VCaP (cell line): ENCODE measurements at regions not wholly inside any gene's neighbourhood (a gene's known extent, or its start where the extent isn't known, plus 50 kb on each side); places are given as distances from the start of the nearest gene placed in this dataset.
A peak's percentile ranks its signal among the peaks of the same experiment; 100 is the strongest.

Experiments
- H3K27ac ChIP-seq: fragments of 450-650 bp; 2 replicates; pipeline ENCODE4 v1.5.1; 2017
- TF ChIP-seq, protein P1 (sequence below): fragments of 450-650 bp; conservative IDR thresholded peaks from 2 replicates; pipeline ENCODE4 v1.5.1; 2017; ENCODE audit warnings: mild to moderate bottlenecking, moderate library complexity

DNA sequence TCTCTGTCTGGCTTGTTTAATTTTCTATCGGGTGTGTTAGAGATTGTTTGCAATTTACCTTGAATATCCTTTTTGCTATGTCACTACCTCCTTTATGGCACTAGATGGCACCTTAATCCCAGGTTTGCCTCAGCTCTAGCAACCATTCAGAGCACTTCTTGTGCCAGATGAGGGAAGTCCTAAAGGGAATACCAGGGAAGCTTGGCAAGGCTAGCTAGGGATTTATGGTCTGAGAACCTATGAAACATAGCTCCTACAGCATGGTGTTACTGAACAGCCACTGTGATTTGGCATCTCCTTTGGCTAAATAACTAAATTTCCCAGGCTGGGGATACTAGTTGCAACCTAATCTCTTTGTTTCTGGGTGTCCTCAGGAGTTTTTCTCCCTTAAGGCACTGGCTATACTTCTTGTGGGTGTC is 69.0 kb upstream of the VOPP1 start:
- TF ChIP-seq, protein P1, sequence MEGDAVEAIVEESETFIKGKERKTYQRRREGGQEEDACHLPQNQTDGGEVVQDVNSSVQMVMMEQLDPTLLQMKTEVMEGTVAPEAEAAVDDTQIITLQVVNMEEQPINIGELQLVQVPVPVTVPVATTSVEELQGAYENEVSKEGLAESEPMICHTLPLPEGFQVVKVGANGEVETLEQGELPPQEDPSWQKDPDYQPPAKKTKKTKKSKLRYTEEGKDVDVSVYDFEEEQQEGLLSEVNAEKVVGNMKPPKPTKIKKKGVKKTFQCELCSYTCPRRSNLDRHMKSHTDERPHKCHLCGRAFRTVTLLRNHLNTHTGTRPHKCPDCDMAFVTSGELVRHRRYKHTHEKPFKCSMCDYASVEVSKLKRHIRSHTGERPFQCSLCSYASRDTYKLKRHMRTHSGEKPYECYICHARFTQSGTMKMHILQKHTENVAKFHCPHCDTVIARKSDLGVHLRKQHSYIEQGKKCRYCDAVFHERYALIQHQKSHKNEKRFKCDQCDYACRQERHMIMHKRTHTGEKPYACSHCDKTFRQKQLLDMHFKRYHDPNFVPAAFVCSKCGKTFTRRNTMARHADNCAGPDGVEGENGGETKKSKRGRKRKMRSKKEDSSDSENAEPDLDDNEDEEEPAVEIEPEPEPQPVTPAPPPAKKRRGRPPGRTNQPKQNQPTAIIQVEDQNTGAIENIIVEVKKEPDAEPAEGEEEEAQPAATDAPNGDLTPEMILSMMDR = peak; percentile 88
- H3K27ac ChIP-seq = no peak overlapping the region

DNA sequence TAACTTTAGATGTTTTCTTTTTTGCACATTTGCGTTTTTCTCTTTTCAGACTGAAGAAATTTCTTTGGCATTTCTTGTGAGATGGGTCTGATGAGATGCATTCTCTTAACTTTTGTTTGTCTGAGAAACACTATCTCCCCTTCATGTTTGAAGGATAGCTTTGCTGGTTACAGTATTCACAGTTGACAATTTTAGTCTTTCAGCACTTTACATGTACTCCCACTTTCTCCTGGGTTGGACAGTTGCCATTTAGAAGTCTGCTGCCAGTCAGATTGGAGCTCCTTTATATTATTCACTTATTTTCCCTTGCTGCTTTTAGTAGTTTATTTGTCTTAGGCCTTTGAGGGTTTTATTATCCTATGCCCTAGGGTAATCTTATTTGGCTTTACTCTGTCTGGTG is 67.3 kb upstream of the VOPP1 start:
- TF ChIP-seq, protein P1 = no peak
- no peak overlapping the region for H3K27ac ChIP-seq

DNA sequence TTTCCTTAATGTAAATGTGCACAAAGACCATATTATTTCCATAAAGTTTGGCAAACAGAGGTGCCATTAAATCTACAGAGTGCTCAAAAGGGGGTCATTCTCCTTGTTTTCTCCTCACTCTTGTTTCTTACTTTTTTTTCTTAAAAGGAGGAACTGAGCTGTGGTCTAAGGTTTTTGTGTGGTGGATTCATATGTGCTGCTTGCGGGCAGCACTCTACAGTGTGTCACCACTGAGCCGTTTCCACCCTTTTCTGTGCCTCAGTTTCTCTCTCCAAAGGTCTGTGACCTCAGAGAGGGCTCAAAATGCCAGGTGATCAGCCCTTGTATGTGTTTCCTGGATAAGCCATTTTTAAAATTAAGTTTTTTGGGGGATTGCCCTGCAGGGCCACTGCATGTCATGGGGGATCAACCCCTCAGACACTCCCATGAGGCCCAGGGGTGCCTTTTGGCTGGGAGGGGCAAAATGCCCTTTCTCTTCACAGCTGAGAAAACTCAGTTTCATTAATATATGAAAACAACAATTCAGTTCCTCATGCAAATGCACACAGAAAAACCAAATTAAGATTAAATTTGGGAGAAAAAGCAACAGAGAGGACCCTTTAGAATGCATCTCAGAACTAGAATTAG is 56.9 kb upstream of the VOPP1 start:
- TF ChIP-seq, protein P1 = no peak
- no peak overlapping the region for H3K27ac ChIP-seq

DNA sequence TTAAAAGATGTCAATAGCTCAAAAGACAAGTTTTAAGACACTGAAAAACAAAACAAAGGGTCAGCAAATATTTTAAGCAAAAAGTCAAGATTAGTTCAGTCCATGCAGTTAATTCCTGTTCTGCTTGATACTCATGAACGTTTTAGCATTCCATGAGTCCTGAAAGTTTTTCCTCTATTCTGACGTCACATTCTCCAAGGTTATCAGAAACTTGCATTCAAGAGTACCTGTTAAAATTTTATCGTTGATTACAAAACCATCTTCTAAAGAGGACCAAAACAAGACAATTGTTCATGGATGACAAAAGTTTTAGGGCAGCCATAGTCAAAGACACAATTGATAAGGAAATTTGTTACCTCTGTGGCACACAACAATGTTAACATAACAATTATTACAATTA is 52.5 kb upstream of the VOPP1 start:
- H3K27ac ChIP-seq = no peak overlapping the region
- TF ChIP-seq, protein P1 = no peak

DNA sequence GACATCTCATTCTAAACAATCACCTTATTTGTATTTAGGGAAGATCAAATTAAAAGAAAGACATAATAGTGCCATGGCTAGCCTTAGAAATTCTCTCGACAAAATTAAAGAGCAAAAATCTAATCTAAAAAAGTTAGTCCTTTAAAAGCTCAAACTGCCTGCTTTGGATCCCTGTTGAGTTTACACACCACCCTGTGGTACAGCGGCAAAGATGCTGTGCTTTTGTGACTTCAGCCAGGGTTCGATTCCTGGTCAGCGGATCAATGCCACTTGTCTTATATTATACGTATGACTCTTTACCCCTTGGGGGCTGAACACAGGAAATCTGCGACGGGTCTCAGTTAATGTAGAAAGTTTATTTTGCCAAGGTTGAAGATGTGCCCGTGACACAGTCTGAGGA is 51.3 kb upstream of the VOPP1 start:
- TF ChIP-seq, protein P1 = no peak
- no peak overlapping the region for H3K27ac ChIP-seq

DNA sequence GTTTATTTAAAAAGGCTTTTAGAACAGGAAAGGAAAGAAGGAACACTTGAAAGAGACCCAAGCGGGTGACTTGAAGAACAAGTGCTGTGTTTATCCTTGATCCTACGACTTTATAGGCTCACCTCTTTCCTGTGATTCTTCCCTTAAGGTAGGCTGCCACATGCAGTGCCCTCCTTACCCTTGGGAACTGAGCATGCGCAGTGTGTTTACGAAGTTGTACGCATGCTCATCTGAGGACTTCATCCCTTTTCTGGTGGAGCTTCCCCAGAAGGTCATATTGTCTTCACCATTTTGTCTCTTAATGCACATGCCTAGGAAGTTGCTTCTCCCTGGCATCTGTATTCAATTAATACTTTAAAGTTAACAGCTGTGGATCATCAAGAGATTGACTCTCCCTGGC is 49.9 kb upstream of the VOPP1 start:
- no peak overlapping the region for H3K27ac ChIP-seq
- TF ChIP-seq, protein P1 = no peak
